PC-3 (cell line): ENCODE measurements at regions not wholly inside any gene's neighbourhood (a gene's known extent, or its start where the extent isn't known, plus 50 kb on each side); places are given as distances from the start of the nearest gene placed in this dataset.

Experiments used
- ATAC-seq: fragments of 200-7000 bp; cut with Tn5 transposase; 2 replicates; pipeline ENCODE4 v1.9.1; 2020; ENCODE audit warnings: mild to moderate bottlenecking, moderate library complexity
- BruUV-seq: library from RNA; stranded (reverse); fragments of 400-500 nt; replicated peaks from 2 replicates; lab custom pipeline; 2021; lab: Mats Ljungman, UMichigan
- CTCF ChIA-PET: fragments of 300-600 bp; sonication (Branson Sonifier 250); formaldehyde crosslinking; loops from one replicate; lab custom pipeline; 2022; ENCODE audit warnings: antibody characterized with exemption; lab: Charles Lee
- POLR2A ChIA-PET: fragments of 300-600 bp; sonication (Branson Sonifier 250); formaldehyde crosslinking; loops from one replicate; lab custom pipeline; 2022; ENCODE audit warnings: antibody characterized with exemption; ENCODE audit not compliant: unreplicated experiment; lab: Charles Lee
- DNase-seq: peaks from one replicate; pipeline ENCODE4 v3.0.0-alpha.2; 2015
- H2AFZ ChIP-seq: fragments of 300-600 bp; sonication (generic); 2 replicates; pipeline ENCODE4 v1.6.0; 2016; ENCODE audit warnings: antibody characterized with exemption, low read length
- H3F3A ChIP-seq: fragments of 300-600 bp; sonication (generic); one replicate; pipeline ENCODE4 v1.6.0; 2017; ENCODE audit warnings: antibody characterized with exemption, low read length, control low read depth, mild to moderate bottlenecking; ENCODE audit not compliant: unreplicated experiment
- H3K27ac ChIP-seq: fragments of 300-600 bp; sonication (generic); 2 replicates; pipeline ENCODE4 v1.5.1; 2016; ENCODE audit warnings: mild to moderate bottlenecking, low read length
- H3K27me3 ChIP-seq: fragments of 300-600 bp; sonication (generic); 2 replicates; pipeline ENCODE4 v1.6.1; 2016; ENCODE audit warnings: low read length, mixed read lengths
- H3K36me3 ChIP-seq: fragments of 300-600 bp; sonication (generic); 2 replicates; pipeline ENCODE4 v1.6.1; 2016; ENCODE audit warnings: low read depth, mixed run types, low read length, mixed read lengths
- H3K4me1 ChIP-seq: fragments of 300-600 bp; sonication (generic); 2 replicates; pipeline ENCODE4 v1.5.1; 2016; ENCODE audit warnings: low read length; ENCODE audit not compliant: insufficient read depth
- H3K4me2 ChIP-seq: fragments of 300-600 bp; sonication (generic); 2 replicates; pipeline ENCODE4 v1.6.0; 2016; ENCODE audit warnings: low read length
- H3K4me3 ChIP-seq: fragments of 300-600 bp; sonication (generic); 2 replicates; pipeline ENCODE4 v1.5.1; 2016; ENCODE audit warnings: mild to moderate bottlenecking, low read length, mixed read lengths
- H3K79me2 ChIP-seq: fragments of 300-600 bp; sonication (generic); 2 replicates; pipeline ENCODE4 v1.6.1; 2017; ENCODE audit warnings: low read length, mixed read lengths
- H3K9ac ChIP-seq: fragments of 300-600 bp; sonication (generic); 2 replicates; pipeline ENCODE4 v1.6.0; 2016; ENCODE audit warnings: mild to moderate bottlenecking, low read length
- H3K9me2 ChIP-seq: fragments of 300-600 bp; sonication (generic); replicated peaks from 2 replicates; pipeline ENCODE4 v1.6.1; 2016; ENCODE audit warnings: mixed run types, low read length, mixed read lengths
- H3K9me3 ChIP-seq: fragments of 300-600 bp; sonication (generic); 2 replicates; pipeline ENCODE4 v1.6.1; 2016; ENCODE audit warnings: low read length, mixed read lengths
- H4K20me1 ChIP-seq: fragments of 300-600 bp; sonication (generic); 2 replicates; pipeline ENCODE4 v1.6.1; 2016; ENCODE audit warnings: low read length, mixed read lengths
- EZH2 ChIP-seq: fragments of 300-600 bp; sonication (generic); IDR thresholded peaks from one replicate; pipeline ENCODE4 v1.6.1; 2017; ENCODE audit warnings: antibody characterized with exemption, mild to moderate bottlenecking, low read length; ENCODE audit not compliant: unreplicated experiment
- EZH2phosphoT487 ChIP-seq: fragments of 300-600 bp; sonication (generic); IDR thresholded peaks from 2 replicates; pipeline ENCODE4 v1.6.1; 2018; ENCODE audit warnings: mild to moderate bottlenecking, antibody characterized with exemption, low read length, borderline replicate concordance
- intact Hi-C: fragments of 100-400 bp; cut with micrococcal nuclease; formaldehyde crosslinking; loops from 2 replicates; pipeline ENCODE4 v1.9.0; 2023
- TF ChIP-seq, protein P1 (sequence below): fragments of 300-600 bp; sonication (generic); conservative IDR thresholded peaks from 2 replicates; pipeline ENCODE4 v1.5.1; 2017; ENCODE audit warnings: antibody characterized with exemption, low read depth, mild to moderate bottlenecking, low read length

DNA sequence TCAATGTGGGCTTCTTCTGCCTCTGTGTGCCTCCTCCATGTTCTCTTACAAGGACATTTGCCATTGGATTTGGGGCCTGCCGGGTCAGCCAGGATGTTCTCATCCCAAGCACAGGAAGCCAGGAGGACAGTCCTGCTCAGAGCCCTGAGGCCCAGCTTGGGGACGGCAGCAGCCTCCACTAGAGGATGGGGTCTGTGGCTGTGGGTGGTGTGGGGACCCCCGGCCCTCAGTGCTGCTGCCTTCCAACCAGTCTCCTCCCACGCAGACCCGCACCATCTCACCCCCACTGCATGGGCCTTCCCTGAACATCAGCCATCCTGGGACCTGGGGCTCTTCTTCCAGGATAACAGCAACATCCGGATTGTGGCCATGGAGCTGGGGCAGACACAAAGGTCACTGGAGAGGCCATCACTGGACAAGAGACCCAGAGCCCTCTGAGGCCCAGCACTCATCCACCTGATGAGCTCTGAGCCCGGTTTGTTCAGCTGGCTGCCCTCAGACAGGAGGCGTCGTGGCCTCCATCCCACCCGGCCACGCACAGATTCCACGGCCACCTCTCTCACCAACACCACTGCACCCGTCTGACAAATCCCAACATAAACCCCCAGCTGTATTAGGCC, 56.5 kb upstream of the C14orf180 start:
- Histone ChIP-seq H3K79me2 (no peaks in the 10 kb centered on the region), H4K20me1 (no peaks in the 10 kb centered on the region), H3K27ac (no peak overlapping the region), H3K36me3 (no peaks in the 10 kb centered on the region), H3K9me3 (no peaks in the 10 kb centered on the region), H3K9me2 (no peaks in the 10 kb centered on the region), H3K27me3 (peaks cover 28% of the 10 kb centered on the region; the same call in 1 of the 2 replicates), H3K4me2 (no peak overlapping the region), H2AFZ (no peak overlapping the region), H3K4me1 (no peaks in the 10 kb centered on the region), H3F3A (no peaks in the 10 kb centered on the region), H3K4me3 (no peak overlapping the region), H3K9ac (no peak overlapping the region)
- ChIA-PET CTCF (no interaction called here), POLR2A (no interaction called here)
- DNase-seq (no peak), ATAC-seq (no peak)
- TF ChIP-seq, protein P1, sequence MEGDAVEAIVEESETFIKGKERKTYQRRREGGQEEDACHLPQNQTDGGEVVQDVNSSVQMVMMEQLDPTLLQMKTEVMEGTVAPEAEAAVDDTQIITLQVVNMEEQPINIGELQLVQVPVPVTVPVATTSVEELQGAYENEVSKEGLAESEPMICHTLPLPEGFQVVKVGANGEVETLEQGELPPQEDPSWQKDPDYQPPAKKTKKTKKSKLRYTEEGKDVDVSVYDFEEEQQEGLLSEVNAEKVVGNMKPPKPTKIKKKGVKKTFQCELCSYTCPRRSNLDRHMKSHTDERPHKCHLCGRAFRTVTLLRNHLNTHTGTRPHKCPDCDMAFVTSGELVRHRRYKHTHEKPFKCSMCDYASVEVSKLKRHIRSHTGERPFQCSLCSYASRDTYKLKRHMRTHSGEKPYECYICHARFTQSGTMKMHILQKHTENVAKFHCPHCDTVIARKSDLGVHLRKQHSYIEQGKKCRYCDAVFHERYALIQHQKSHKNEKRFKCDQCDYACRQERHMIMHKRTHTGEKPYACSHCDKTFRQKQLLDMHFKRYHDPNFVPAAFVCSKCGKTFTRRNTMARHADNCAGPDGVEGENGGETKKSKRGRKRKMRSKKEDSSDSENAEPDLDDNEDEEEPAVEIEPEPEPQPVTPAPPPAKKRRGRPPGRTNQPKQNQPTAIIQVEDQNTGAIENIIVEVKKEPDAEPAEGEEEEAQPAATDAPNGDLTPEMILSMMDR = no peak
- TF ChIP-seq EZH2phosphoT487 (no peak), EZH2 (no peak)
- BruUV-seq = no TSS peak
- intact Hi-C loops = no loop called here

DNA sequence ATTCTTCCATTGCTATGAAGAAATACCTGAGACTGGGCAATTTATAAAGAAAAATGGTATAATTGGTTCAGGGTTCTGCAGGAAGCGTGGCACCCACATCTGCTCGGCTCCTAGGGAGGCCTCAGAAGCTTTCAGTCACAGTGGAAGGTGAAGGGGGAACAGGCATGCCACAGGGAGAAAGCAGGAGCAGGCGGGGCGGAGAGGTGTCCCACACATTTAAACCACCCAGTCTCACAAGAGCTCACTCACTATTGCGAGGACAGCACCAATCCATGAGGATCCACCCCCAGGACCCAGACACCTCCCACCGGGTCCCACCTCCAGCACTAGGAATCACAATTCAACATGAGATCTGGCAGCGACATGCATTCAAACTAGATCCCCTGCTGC, 56.0 kb upstream of the C14orf180 start:
- no TSS peak for BruUV-seq
- no peak overlapping the region for H2AFZ ChIP-seq
- H3K9me3 ChIP-seq = no peaks in the 10 kb centered on the region
- no peaks in the 10 kb centered on the region for H3K36me3 ChIP-seq
- no peaks in the 10 kb centered on the region for H3K9me2 ChIP-seq
- TF ChIP-seq EZH2phosphoT487 (no peak), EZH2 (no peak)
- TF ChIP-seq, protein P1 = no peak
- no peak overlapping the region for H3K4me2 ChIP-seq
- ChIA-PET POLR2A (no interaction called here), CTCF (no interaction called here)
- H4K20me1 ChIP-seq = no peaks in the 10 kb centered on the region
- ATAC-seq = no peak
- no peaks in the 10 kb centered on the region for H3K79me2 ChIP-seq
- H3F3A ChIP-seq = no peaks in the 10 kb centered on the region
- no peak for DNase-seq
- H3K4me3 ChIP-seq = no peak overlapping the region
- no peaks in the 10 kb centered on the region for H3K4me1 ChIP-seq
- intact Hi-C loops = no loop called here
- H3K27me3 ChIP-seq = peaks cover 33% of the 10 kb centered on the region; the same call in 1 of the 2 replicates
- no peak overlapping the region for H3K27ac ChIP-seq
- H3K9ac ChIP-seq = no peak overlapping the region

DNA sequence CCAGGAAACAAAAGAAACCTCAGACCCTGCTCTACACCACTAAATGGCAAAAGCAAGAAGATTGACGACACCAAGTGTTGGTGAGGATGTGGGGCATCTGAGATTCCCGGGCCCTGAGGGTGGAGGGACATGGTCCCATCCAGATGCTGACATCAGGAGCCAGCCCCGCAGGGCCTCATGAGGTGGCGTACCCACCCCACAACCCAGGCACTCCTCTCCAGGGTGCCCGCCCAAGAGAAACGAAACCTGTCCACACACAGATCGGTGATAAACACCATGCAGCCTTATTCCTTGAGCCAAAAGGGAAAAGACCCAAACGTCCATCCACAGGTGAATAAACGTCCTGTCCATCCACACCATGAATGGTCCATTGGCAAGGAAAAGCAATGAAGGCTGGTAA, 54.8 kb upstream of the C14orf180 start:
- Histone ChIP-seq H3K4me3 (no peak overlapping the region), H4K20me1 (no peaks in the 10 kb centered on the region), H3K27me3 (peaks cover 31% of the 10 kb centered on the region), H3K4me2 (no peak overlapping the region), H3K9me2 (no peaks in the 10 kb centered on the region), H3K9me3 (no peaks in the 10 kb centered on the region), H3K36me3 (no peaks in the 10 kb centered on the region), H2AFZ (no peak overlapping the region), H3K79me2 (no peaks in the 10 kb centered on the region), H3K4me1 (no peaks in the 10 kb centered on the region), H3K27ac (no peak overlapping the region), H3F3A (no peaks in the 10 kb centered on the region), H3K9ac (no peak overlapping the region)
- ChIA-PET CTCF (no interaction called here), POLR2A (no interaction called here)
- BruUV-seq = no TSS peak
- ATAC-seq = no peak
- TF ChIP-seq EZH2 (no peak), EZH2phosphoT487 (no peak)
- intact Hi-C loops = no loop called here
- no peak for DNase-seq
